Astrocyte of the hippocampus (primary cell): ENCODE measurements at regions not wholly inside any gene's neighbourhood (a gene's known extent, or its start where the extent isn't known, plus 50 kb on each side); places are given as distances from the start of the nearest gene placed in this dataset.
"Not testable (repeated sequence)": the region's sequence is repeated elsewhere in the genome, so short reads cannot be mapped to it uniquely, and the experiment has no call there.

ENCODE experiments used
- DNase-seq: peaks from one replicate; pipeline ENCODE4 v3.0.0; 2011; ENCODE audit warnings: low read depth, low spot score

GRCh38 chr11:15300341-15300740 is 185.6 kb downstream of the INSC start:
- DNase-seq: no peak

GRCh38 chr11:15307619-15308024 is 192.9 kb downstream of the INSC start:
- DNase-seq: no peak

- no peak for DNase-seq
Measured at GRCh38 chr11:15308840-15309239, 194.1 kb downstream of the INSC start.

- DNase-seq: no peak
Measured at GRCh38 chr11:15309296-15309695, 194.6 kb downstream of the INSC start.

- DNase-seq: no peak
Measured at GRCh38 chr11:15313862-15314261, 199.1 kb downstream of the INSC start.

- DNase-seq: no peak
Measured at GRCh38 chr11:15318814-15319213, 204.1 kb downstream of the INSC start.

GRCh38 chr11:15326520-15326919 is 211.8 kb downstream of the INSC start:
- DNase-seq: no peak

- peak; percentile 76 for DNase-seq
Measured at GRCh38 chr11:15327786-15328231, 213.1 kb downstream of the INSC start.

- no peak for DNase-seq
Measured at GRCh38 chr11:15333407-15333806, 218.7 kb downstream of the INSC start.

GRCh38 chr11:15334766-15335165 is 220.0 kb downstream of the INSC start:
- no peak for DNase-seq

- no peak for DNase-seq
Measured at GRCh38 chr11:15336021-15336420, 221.3 kb downstream of the INSC start.

GRCh38 chr11:15339302-15339701 is 224.6 kb downstream of the INSC start:
- no peak for DNase-seq

- no peak for DNase-seq
Measured at GRCh38 chr11:15341587-15341986, 226.9 kb downstream of the INSC start.

- DNase-seq: no peak
Measured at GRCh38 chr11:15342163-15342562, 227.4 kb downstream of the INSC start.

GRCh38 chr11:15346907-15347306 is 232.2 kb downstream of the INSC start:
- DNase-seq: no peak

- DNase-seq: no peak
Measured at GRCh38 chr11:15347969-15348734, 233.4 kb downstream of the INSC start.

- DNase-seq: no peak
Measured at GRCh38 chr11:15349413-15349812, 234.7 kb downstream of the INSC start.

GRCh38 chr11:15361316-15361715 is 246.6 kb downstream of the INSC start:
- no peak for DNase-seq

- not testable (repeated sequence) for DNase-seq
Measured at GRCh38 chr11:15365286-15365685, 250.6 kb downstream of the INSC start.

GRCh38 chr11:15367695-15368094 is 253.0 kb downstream of the INSC start:
- no peak for DNase-seq

- DNase-seq: no peak
Measured at GRCh38 chr11:15370495-15371147, 255.9 kb downstream of the INSC start.

- DNase-seq: no peak
Measured at GRCh38 chr11:15371533-15371932, 256.8 kb downstream of the INSC start.

GRCh38 chr11:15374418-15374817 is 259.7 kb downstream of the INSC start:
- no peak for DNase-seq
